ENCODE measurements at regions not wholly inside any gene's neighbourhood (a gene's known extent, or its start where the extent isn't known, plus 50 kb on each side); places are given as distances from the start of the nearest gene placed in this dataset.

- peak; percentile 9 to 48 for DNase-seq (ENCODE audit: low read depth in 2 of 2)
Observed at GRCh38 chr22:49305214-49305965, 522.3 kb downstream of the BRD1 start.

DNA sequence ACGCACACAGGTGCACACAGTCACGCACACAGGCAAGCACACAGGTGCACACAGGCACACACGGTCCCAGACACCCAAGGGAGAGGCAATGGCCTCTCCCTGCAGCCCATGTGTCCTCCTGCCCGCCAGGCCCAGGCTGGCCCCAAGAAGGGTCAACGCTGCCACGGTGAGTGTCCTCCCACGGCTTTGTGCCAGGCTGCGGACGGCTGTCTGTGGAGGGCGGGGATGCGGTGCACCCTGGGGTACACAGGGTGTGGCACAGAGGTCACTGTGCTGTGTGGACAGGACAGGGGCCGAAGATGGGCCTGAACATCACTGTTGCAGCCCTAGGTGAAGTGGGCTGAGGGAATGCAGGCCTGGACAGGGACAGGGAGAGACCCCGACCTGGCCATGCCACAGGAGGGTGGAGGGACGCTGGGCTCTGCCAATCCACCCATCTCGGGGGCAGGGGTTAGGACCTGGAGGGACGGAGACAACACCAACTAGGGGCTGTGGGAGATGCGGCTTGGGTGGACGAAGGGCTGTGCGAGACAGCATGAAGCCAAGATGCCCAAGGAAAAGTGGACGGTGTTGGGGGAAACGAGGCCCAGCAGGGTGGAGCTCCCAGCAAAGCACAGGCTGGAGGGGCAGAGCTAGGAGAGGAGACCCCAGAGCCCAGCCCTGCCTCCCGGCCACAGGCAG lies 523.8 kb downstream of the BRD1 start:
- DNase-seq (ENCODE audit: low read depth in 2 of 2) = no peak

GRCh38 chr22:49303061-49303735 lies 524.5 kb downstream of the BRD1 start:
- DNase-seq (ENCODE audit: low read depth in 2 of 2) = no peak

- DNase-seq (ENCODE audit: low read depth in 2 of 2) = no peak
Observed at GRCh38 chr22:49302530-49302929, 525.1 kb downstream of the BRD1 start.

GRCh38 chr22:49302150-49302460 lies 525.6 kb downstream of the BRD1 start:
- no peak for DNase-seq (ENCODE audit: low read depth in 2 of 2)

GRCh38 chr22:49301398-49302149 lies 526.1 kb downstream of the BRD1 start:
- no peak for DNase-seq (ENCODE audit: low read depth in 2 of 2)

DNA sequence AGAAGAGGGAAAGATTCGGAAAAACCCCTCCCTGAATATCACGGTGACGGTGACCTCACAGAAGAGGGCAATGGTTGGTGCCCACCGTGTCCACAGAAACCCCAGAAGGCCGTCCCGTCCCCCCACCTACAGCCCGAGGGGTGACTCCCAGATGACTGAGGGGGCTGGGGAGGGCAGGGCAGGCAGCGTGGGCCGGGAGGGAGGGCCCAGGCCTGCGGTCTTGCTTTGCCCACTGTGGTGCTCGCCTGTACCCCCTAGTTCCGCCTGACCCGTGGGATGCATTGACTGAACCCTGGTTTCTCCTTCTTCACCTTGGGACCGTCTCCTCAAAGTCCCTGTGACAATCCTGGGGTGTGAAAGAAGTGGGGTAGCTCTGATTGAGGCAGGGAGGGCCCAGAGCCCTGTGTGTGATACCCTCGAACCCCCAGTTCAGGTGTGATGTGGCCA lies 526.7 kb downstream of the BRD1 start:
- DNase-seq (ENCODE audit: low read depth in 2 of 2) = no peak

GRCh38 chr22:49300241-49300640 lies 527.4 kb downstream of the BRD1 start:
- no peak for DNase-seq (ENCODE audit: low read depth in 2 of 2)

DNA sequence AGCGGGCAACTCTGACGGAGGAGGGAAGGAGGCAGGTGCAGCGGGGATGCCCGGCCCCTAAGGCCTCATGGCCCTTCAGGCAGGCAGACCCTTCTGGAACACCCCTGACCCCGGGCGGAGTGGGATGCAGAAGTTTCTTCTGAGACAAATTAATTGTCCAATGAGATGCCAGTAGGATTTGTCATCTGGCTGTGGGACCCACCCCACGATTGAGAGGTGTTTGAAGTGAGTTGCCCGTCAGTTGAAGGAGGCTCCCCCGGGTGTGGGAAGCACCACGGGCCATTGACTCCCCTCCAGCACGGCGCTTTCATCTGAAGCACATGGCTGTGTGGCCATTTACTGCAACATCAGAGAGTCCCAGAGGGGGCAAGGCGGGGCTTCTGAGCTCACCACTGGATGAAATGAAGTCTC lies 527.8 kb downstream of the BRD1 start:
- DNase-seq (ENCODE audit: low read depth in 2 of 2) = no peak

DNA sequence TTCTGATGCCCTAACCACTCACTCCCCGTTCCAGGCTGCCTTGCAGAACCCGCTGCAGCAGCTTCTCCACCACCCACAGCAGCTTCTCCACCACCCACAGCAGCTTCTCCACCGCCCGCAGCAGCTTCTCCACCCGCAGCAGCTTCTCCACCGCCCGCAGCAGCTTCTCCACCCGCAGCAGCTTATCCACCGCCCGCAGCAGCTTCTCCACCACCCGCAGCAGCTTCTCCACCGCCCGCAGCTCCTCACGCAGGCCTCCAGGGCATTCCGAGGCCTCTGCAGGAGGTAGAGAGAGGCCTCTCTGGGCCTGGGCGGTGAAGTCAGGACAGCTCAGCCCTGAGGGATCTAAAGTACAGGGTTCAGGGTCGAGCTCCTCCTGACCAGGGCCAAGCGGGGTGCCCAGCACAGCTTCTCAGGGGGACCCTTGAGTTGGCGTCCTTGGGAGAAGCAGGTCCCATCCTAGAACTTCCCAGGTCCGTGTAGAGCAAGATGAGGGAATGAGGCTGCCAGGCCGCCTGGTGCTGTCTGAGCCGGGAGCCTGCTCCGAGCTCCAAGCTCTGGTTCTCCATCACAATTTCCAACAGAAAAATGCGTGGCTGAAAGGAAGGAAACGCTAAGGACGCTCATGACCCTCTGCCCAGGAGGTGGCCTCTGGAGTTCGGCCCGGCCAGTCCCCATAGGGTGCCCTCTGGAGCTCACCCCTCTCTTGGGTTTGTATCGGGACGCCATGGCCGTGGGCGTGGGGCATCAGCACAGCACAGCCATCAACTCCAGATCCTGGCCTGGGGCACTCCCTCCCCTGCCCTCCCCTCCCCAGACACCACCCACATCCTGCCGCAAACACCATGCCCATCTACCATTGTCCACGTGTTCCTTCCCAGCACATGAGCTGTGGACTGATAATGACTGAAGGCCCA lies 528.6 kb downstream of the BRD1 start:
- no peak for DNase-seq (ENCODE audit: low read depth in 2 of 2)

DNA sequence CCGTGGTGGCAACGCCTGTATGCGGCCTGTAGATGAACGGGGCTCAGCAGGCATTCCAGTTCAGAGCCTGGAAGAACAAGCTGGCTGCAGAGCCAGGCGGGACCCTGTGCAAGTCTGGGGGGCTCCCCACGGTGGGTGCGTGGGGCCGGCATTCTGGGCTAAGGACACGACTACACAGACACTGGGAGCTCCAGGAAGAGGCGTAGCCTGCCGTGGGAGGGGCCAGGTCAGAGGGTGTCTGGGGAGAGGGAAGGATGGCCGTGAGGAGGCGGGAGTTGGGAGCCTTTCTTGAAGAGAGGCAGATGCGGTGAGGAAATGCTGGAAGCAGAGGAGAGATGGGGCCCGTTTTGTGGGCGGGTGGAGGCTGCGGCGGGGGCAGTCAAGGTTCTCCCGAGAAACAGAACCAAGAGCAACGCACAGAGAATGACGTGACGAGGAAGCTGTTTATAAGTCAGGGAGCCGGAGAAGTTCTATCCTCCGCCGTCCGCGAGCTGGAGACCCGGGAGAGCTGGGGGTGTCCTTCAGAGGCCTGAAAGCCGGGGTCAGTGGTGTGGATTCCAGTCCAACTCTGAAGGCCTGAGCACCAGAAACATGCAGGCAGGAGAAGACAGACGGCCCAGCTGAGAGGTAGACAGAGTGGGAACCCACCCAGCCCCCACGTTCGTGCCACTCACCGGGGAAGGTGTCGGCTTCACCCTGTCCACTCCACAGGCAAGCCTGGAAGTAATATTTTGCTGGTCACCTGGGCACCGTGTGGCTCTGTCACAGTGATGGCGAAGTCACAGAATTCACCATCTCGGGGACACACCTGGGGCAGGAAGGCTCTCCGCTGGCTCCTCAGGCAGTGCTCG lies 529.6 kb downstream of the BRD1 start:
- no peak for DNase-seq (ENCODE audit: low read depth in 2 of 2)

GRCh38 chr22:49297286-49297870 lies 530.3 kb downstream of the BRD1 start:
- no peak for DNase-seq (ENCODE audit: low read depth in 2 of 2)

DNA sequence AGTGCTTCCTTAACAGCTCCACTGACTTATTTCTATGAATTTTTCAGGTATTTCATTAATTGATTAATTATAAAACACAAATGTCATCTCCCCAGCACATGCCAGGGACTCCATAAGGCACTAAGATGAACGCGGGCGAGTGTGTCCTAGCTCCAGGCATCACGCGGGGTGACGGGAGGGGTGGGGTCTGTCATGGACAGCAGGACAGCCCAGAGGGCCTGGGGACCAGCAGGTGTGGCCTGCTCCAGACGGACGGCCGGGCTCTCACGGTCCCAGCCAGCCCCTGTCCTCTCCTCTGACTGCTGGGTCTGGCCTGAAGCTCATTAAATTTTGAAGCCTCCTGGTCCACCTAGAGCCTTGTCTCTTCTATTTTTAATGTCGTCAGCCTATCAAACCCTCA lies 531.1 kb downstream of the BRD1 start:
- no peak for DNase-seq (ENCODE audit: low read depth in 2 of 2)

GRCh38 chr22:49295851-49296560 lies 531.7 kb downstream of the BRD1 start:
- no peak for DNase-seq (ENCODE audit: low read depth in 2 of 2)

DNA sequence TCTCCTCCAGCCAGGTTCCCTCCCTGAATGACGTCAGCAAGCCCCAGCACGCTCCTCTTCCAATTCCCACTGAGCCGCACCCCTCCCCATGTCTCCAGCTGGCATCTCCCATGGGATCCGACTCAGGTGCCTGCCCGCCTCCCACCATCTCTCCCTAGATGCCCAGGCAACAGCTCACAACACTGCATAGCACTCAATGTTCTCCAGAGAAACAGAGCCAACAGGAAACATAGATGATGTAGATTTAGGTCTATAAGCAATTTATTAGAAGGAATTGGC lies 532.3 kb downstream of the BRD1 start:
- no peak for DNase-seq (ENCODE audit: low read depth in 2 of 2)

- DNase-seq (ENCODE audit: low read depth in 2 of 2) = no peak
Observed at GRCh38 chr22:49294656-49295464, 532.8 kb downstream of the BRD1 start.

DNA sequence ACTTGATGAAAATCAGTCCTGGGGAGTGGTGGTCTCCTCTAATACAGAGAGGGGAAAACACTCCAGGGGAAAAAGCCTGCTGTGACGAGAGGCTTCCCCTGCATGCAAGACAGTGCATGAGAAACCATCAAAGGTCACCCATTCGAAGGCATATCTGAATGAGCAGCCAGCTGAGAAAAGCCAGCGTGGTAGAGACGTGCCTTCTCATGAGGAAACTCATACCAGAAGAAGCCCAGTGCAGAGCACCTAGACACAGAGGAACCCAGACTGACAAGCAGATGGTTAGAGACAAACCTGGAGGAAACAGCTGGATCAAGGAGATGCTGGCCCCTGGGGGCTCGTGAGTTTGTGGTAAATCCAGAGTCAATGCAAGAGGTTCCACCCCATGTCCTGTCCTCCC lies 534.8 kb downstream of the BRD1 start:
- no peak for DNase-seq (ENCODE audit: low read depth in 2 of 2)

DNA sequence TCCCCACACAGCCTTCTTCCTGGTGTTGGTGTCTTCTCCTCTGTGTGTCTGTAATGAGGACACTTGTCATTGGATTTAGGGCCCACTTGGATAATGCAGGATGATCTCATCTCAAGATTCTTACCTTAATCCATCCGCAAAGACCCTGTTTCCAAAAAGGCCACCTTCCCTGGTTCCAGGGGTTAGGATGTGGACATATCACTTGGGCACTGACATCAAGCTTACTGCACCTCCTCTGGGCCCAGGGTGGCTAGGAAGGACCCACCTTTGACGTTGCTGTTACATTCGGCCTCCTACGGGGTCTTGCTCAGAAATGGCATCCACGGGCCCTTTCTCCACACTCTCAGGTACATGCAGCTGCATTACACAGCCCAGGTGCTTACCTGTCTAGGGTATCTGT lies 535.9 kb downstream of the BRD1 start:
- no peak for DNase-seq (ENCODE audit: low read depth in 2 of 2)

GRCh38 chr22:49291169-49291568 lies 536.5 kb downstream of the BRD1 start:
- DNase-seq (ENCODE audit: low read depth in 2 of 2) = no peak
